NCI-H1694 treated with DMSO at 0.1 percent for 48 hours (cell line): ENCODE measurements at regions not wholly inside any gene's neighbourhood (a gene's known extent, or its start where the extent isn't known, plus 50 kb on each side); places are given as distances from the start of the nearest gene placed in this dataset.
"Not testable (repeated sequence)": the region's sequence is repeated elsewhere in the genome, so short reads cannot be mapped to it uniquely, and the experiment has no call there.

ENCODE experiments used
- DNase-seq: peaks from one replicate; lab custom pipeline; 2025; lab: John Stamatoyannopoulos, UW

- no peak for DNase-seq
These were observed 397.8 kb downstream of the SEC23A start for GRCh38 chr14:38705220-38705619.

- DNase-seq, result no peak
These were observed 398.8 kb downstream of the SEC23A start for GRCh38 chr14:38704220-38704619.

- DNase-seq, result no peak
These were observed 406.1 kb downstream of the SEC23A start for GRCh38 chr14:38696925-38697324.

GRCh38 chr14:38693423-38693822 is 409.6 kb downstream of the SEC23A start:
- DNase-seq, result no peak

- no peak for DNase-seq
These were observed 413.1 kb upstream of the CLEC14A start for GRCh38 chr14:38669027-38669426.

GRCh38 chr14:38663382-38663781 is 407.5 kb upstream of the CLEC14A start:
- DNase-seq, result no peak

GRCh38 chr14:38662781-38663180 is 406.9 kb upstream of the CLEC14A start:
- no peak for DNase-seq

GRCh38 chr14:38646391-38646790 is 390.5 kb upstream of the CLEC14A start:
- no peak for DNase-seq

- not testable (repeated sequence) for DNase-seq
These were observed 379.0 kb upstream of the CLEC14A start for GRCh38 chr14:38634913-38635312.

- DNase-seq, result no peak
These were observed 373.5 kb upstream of the CLEC14A start for GRCh38 chr14:38629412-38629811.

GRCh38 chr14:38627163-38627562 is 371.3 kb upstream of the CLEC14A start:
- no peak for DNase-seq

- no peak for DNase-seq
These were observed 367.8 kb upstream of the CLEC14A start for GRCh38 chr14:38623661-38624060.

GRCh38 chr14:38618514-38618913 is 362.6 kb upstream of the CLEC14A start:
- DNase-seq, result no peak

- no peak for DNase-seq
These were observed 361.1 kb upstream of the CLEC14A start for GRCh38 chr14:38616959-38617358.

GRCh38 chr14:38611928-38612327 is 356.0 kb upstream of the CLEC14A start:
- DNase-seq, result no peak

GRCh38 chr14:38608244-38608643 is 352.4 kb upstream of the CLEC14A start:
- DNase-seq, result no peak

GRCh38 chr14:38605193-38606114 is 349.6 kb upstream of the CLEC14A start:
- no peak for DNase-seq

- DNase-seq, result not testable (repeated sequence)
These were observed 344.7 kb upstream of the CLEC14A start for GRCh38 chr14:38600572-38600971.

- no peak for DNase-seq
These were observed 337.6 kb upstream of the CLEC14A start for GRCh38 chr14:38593476-38593875.

GRCh38 chr14:38592764-38593442 is 337.0 kb upstream of the CLEC14A start:
- no peak for DNase-seq

- no peak for DNase-seq
These were observed 334.0 kb upstream of the CLEC14A start for GRCh38 chr14:38589747-38590350.

- DNase-seq, result no peak
These were observed 327.6 kb upstream of the CLEC14A start for GRCh38 chr14:38583471-38583870.

- DNase-seq, result no peak
These were observed 322.4 kb upstream of the CLEC14A start for GRCh38 chr14:38578278-38578681.
